ENCODE measurements at regions not wholly inside any gene's neighbourhood (a gene's known extent, or its start where the extent isn't known, plus 50 kb on each side); places are given as distances from the start of the nearest gene placed in this dataset.

- TF ChIP-seq CTCF (IDR thresholded peaks at IDR 0.05; ENCODE audit: borderline replicate concordance, extremely low read depth, low read length, poor library complexity, severe bottlenecking) (no peak), EZH2 (IDR thresholded peaks at IDR 0.05; ENCODE audit: borderline replicate concordance, low read depth, low read length, severe bottlenecking) (no peak)
Observed at GRCh38 chr3:117171124-117171523, 461.5 kb downstream of the TUSC7 start.
